ENCODE measurements at regions not wholly inside any gene's neighbourhood (a gene's known extent, or its start where the extent isn't known, plus 50 kb on each side); places are given as distances from the start of the nearest gene placed in this dataset.

DNA sequence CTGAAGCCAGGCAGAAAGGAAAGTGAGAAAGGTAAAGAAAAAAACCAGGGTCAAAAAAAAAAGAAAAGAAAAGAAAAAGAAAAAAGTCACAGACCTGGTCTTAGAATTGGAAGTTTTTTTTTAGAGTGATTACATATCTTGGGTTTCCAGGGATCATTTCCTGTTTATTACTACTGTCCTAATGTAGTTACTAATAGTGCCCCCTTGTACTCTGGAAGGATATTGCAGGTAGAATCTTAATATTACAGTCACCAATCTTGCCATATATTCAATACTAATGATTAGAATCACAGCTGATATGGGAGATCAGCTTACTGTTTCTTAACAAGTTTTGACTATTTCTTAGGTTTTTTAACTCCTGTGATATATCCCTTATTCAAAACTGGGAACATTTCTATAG lies 543.2 kb upstream of the CDH6 start:
- intact Hi-C loops (cut with DNase I; ENCODE audit: low total_unique reads): no loop called here
- TF ChIP-seq EP300 (IDR thresholded peaks at IDR 0.05; ENCODE audit: low read depth) (no peak), POLR2A (IDR thresholded peaks at IDR 0.05) (no peak), POLR2AphosphoS5 (IDR thresholded peaks at IDR 0.05) (no peak)
- TF ChIP-seq, protein P1, sequence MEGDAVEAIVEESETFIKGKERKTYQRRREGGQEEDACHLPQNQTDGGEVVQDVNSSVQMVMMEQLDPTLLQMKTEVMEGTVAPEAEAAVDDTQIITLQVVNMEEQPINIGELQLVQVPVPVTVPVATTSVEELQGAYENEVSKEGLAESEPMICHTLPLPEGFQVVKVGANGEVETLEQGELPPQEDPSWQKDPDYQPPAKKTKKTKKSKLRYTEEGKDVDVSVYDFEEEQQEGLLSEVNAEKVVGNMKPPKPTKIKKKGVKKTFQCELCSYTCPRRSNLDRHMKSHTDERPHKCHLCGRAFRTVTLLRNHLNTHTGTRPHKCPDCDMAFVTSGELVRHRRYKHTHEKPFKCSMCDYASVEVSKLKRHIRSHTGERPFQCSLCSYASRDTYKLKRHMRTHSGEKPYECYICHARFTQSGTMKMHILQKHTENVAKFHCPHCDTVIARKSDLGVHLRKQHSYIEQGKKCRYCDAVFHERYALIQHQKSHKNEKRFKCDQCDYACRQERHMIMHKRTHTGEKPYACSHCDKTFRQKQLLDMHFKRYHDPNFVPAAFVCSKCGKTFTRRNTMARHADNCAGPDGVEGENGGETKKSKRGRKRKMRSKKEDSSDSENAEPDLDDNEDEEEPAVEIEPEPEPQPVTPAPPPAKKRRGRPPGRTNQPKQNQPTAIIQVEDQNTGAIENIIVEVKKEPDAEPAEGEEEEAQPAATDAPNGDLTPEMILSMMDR (IDR thresholded peaks at IDR 0.05): no peak
- Histone ChIP-seq H3K4me1 (no peaks in the 10 kb centered on the region), H3K36me3 (no peaks in the 10 kb centered on the region), H3K4me3 (no peak overlapping the region), H3K9me3 (no peaks in the 10 kb centered on the region), H3K27me3 (no peaks in the 10 kb centered on the region), H3K27ac (no peak overlapping the region)
- DNase-seq: no peak
- in situ Hi-C loops (cut with MboI; ENCODE audit: low pct_ligation_motif_present in 1 of 4, low pct_unique_long_range_greater_than_20kb in 1 of 4, low sequenced_read_pairs in 3 of 4): no loop called here

DNA sequence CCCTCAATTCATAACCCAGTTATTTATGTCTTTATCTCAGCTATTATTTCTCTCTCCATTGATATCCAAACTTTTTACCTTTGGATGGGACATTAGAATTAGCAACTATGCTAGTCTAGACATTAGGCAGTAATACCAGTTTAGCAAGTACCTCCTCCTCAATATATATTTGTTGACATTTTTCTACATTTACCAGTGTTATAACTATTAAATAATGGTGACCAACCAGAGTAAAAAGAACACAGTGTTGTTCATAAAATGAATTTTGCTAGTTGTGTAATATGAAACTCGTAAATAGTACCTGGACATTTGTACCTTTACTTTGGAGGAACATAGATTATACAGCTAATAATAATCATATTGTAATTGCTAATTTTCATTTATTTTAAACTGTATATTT lies 554.6 kb upstream of the CDH6 start:
- 67 to 69% methylated on average over 1 of the region's 1 CpG for WGBS, 2 donors (ENCODE audit: low coverage in 1 of 2)
- TF ChIP-seq POLR2A (IDR thresholded peaks at IDR 0.05): no peak
- no peak for TF ChIP-seq EP300 (IDR thresholded peaks at IDR 0.05; ENCODE audit: low read depth)
- TF ChIP-seq, protein P1 (IDR thresholded peaks at IDR 0.05): no peak
- TF ChIP-seq POLR2AphosphoS5 (IDR thresholded peaks at IDR 0.05): no peak
- Histone ChIP-seq H3K27me3 (no peaks in the 10 kb centered on the region), H3K4me3 (no peak overlapping the region), H3K4me1 (no peaks in the 10 kb centered on the region), H3K36me3 (no peaks in the 10 kb centered on the region), H3K9me3 (no peaks in the 10 kb centered on the region), H3K27ac (no peak overlapping the region)
- in situ Hi-C loops (cut with MboI; ENCODE audit: low pct_ligation_motif_present in 1 of 4, low pct_unique_long_range_greater_than_20kb in 1 of 4, low sequenced_read_pairs in 3 of 4): no loop called here
- no peak for DNase-seq
- intact Hi-C loops (cut with DNase I; ENCODE audit: low total_unique reads): no loop called here

- no peak for TF ChIP-seq POLR2A (IDR thresholded peaks at IDR 0.05)
- TF ChIP-seq EP300 (IDR thresholded peaks at IDR 0.05; ENCODE audit: low read depth): no peak
- TF ChIP-seq POLR2AphosphoS5 (IDR thresholded peaks at IDR 0.05): no peak
- TF ChIP-seq, protein P1 (IDR thresholded peaks at IDR 0.05): no peak
- intact Hi-C loops (cut with DNase I; ENCODE audit: low total_unique reads) (no loop called here), in situ Hi-C loops (cut with MboI; ENCODE audit: low pct_ligation_motif_present in 1 of 4, low pct_unique_long_range_greater_than_20kb in 1 of 4, low sequenced_read_pairs in 3 of 4) (no loop called here)
- DNase-seq: no peak
- Histone ChIP-seq H3K36me3 (no peaks in the 10 kb centered on the region), H3K4me3 (no peak overlapping the region), H3K27me3 (no peaks in the 10 kb centered on the region), H3K27ac (no peak overlapping the region), H3K4me1 (no peaks in the 10 kb centered on the region), H3K9me3 (peaks cover 0 to 6% of the 10 kb centered on the region in 2 donors)
Measured at GRCh38 chr5:30627945-30628344, 565.5 kb upstream of the CDH6 start.

- H3K27ac ChIP-seq: no peak overlapping the region
- H3K4me1 ChIP-seq: no peaks in the 10 kb centered on the region
- 61 to 66% methylated on average over 2 of the region's 2 CpGs for WGBS, 2 donors (ENCODE audit: low coverage in 1 of 2)
- H3K27me3 ChIP-seq: no peaks in the 10 kb centered on the region
- in situ Hi-C loops (cut with MboI; ENCODE audit: low pct_ligation_motif_present in 1 of 4, low pct_unique_long_range_greater_than_20kb in 1 of 4, low sequenced_read_pairs in 3 of 4): no loop called here
- H3K36me3 ChIP-seq: no peaks in the 10 kb centered on the region
- no peak for DNase-seq
- H3K9me3 ChIP-seq: peaks cover 0 to 9% of the 10 kb centered on the region in 2 donors
- TF ChIP-seq POLR2A (IDR thresholded peaks at IDR 0.05): no peak
- TF ChIP-seq EP300 (IDR thresholded peaks at IDR 0.05; ENCODE audit: low read depth): no peak
- TF ChIP-seq, protein P1 (IDR thresholded peaks at IDR 0.05): no peak
- no peak for TF ChIP-seq POLR2AphosphoS5 (IDR thresholded peaks at IDR 0.05)
- intact Hi-C loops (cut with DNase I; ENCODE audit: low total_unique reads): no loop called here
- no peak overlapping the region for H3K4me3 ChIP-seq
Measured at GRCh38 chr5:30626557-30626956, 566.9 kb upstream of the CDH6 start.
